HG03571 (cell line): ENCODE measurements at regions not wholly inside any gene's neighbourhood (a gene's known extent, or its start where the extent isn't known, plus 50 kb on each side); places are given as distances from the start of the nearest gene placed in this dataset.
"Not testable (repeated sequence)": the region's sequence is repeated elsewhere in the genome, so short reads cannot be mapped to it uniquely, and the experiment has no call there.

Experiments
- ATAC-seq: cut with Tn5 transposase; IDR thresholded peaks from one replicate; pipeline ENCODE4 v1.9.1; 2021; ENCODE audit not compliant: unreplicated experiment

GRCh38 chr13:80824229-80824628 lies 483.3 kb upstream of the SPRY2 start:
- no peak for ATAC-seq

GRCh38 chr13:80823472-80823871 lies 482.5 kb upstream of the SPRY2 start:
- no peak for ATAC-seq

- ATAC-seq, result no peak
These were observed 480.5 kb upstream of the SPRY2 start for GRCh38 chr13:80821466-80821865.

GRCh38 chr13:80817979-80818378 lies 477.1 kb upstream of the SPRY2 start:
- ATAC-seq, result no peak

- no peak for ATAC-seq
These were observed 473.6 kb upstream of the SPRY2 start for GRCh38 chr13:80814541-80814940.

GRCh38 chr13:80810294-80810693 lies 469.4 kb upstream of the SPRY2 start:
- not testable (repeated sequence) for ATAC-seq

GRCh38 chr13:80802946-80803345 lies 462.0 kb upstream of the SPRY2 start:
- ATAC-seq, result no peak

GRCh38 chr13:80798576-80799133 lies 457.7 kb upstream of the SPRY2 start:
- ATAC-seq, result no peak

- no peak for ATAC-seq
These were observed 446.7 kb upstream of the SPRY2 start for GRCh38 chr13:80787604-80788003.

GRCh38 chr13:80783926-80784565 lies 443.1 kb upstream of the SPRY2 start:
- no peak for ATAC-seq

GRCh38 chr13:80782441-80782840 lies 441.5 kb upstream of the SPRY2 start:
- no peak for ATAC-seq

GRCh38 chr13:80778297-80778696 lies 437.4 kb upstream of the SPRY2 start:
- ATAC-seq, result no peak

- ATAC-seq, result no peak
These were observed 416.8 kb upstream of the SPRY2 start for GRCh38 chr13:80757694-80758093.

- ATAC-seq, result no peak
These were observed 415.0 kb upstream of the SPRY2 start for GRCh38 chr13:80755910-80756309.

GRCh38 chr13:80754441-80754840 lies 413.5 kb upstream of the SPRY2 start:
- no peak for ATAC-seq

- no peak for ATAC-seq
These were observed 412.9 kb upstream of the SPRY2 start for GRCh38 chr13:80753866-80754265.

GRCh38 chr13:80751854-80752253 lies 410.9 kb upstream of the SPRY2 start:
- ATAC-seq, result no peak

- no peak for ATAC-seq
These were observed 403.4 kb upstream of the SPRY2 start for GRCh38 chr13:80744147-80744914.

- no peak for ATAC-seq
These were observed 401.1 kb upstream of the SPRY2 start for GRCh38 chr13:80742033-80742432.

GRCh38 chr13:80740071-80740470 lies 399.1 kb upstream of the SPRY2 start:
- no peak for ATAC-seq

- no peak for ATAC-seq
These were observed 396.6 kb upstream of the SPRY2 start for GRCh38 chr13:80737513-80737912.

- ATAC-seq, result no peak
These were observed 386.5 kb upstream of the SPRY2 start for GRCh38 chr13:80727321-80727975.
